GM12864 (cell line): ENCODE measurements at regions not wholly inside any gene's neighbourhood (a gene's known extent, or its start where the extent isn't known, plus 50 kb on each side); places are given as distances from the start of the nearest gene placed in this dataset.
"Not testable (repeated sequence)": the region's sequence is repeated elsewhere in the genome, so short reads cannot be mapped to it uniquely, and the experiment has no call there.

Experiments used
- DNase-seq: peaks from one replicate; pipeline ENCODE4 v3.0.0-alpha.2; 2011; ENCODE audit warnings: low read depth
- H3K4me3 ChIP-seq: 2 replicates; pipeline ENCODE4 v1.5.1; 2011; ENCODE audit warnings: mild to moderate bottlenecking, low read depth, low read length, control low read depth
- TF ChIP-seq, protein P1 (sequence below): IDR thresholded peaks from 2 replicates; pipeline ENCODE4 v1.5.1; 2011; ENCODE audit warnings: low read depth, mild to moderate bottlenecking, moderate library complexity, low read length, control low read depth, inconsistent platforms; ENCODE audit errors: missing control alignments

DNA sequence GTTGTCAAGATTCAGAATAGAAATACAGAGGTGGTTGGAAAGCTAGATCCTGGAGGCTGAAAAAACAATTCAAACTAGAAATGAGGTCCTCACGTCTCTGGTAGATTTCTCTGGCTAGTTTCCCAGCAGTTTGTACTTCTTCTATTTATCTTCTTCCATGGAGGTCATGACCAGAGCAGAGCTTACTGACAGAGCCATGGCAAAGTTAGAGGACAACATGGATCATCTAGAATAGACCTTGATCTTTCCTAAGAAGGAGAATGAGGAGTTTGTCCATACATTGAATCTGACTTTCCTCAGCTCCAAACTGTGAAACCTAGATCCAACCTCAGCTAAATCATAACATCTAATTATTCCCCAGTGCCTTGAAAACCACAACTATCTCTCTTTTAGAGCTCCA is 900.8 kb upstream of the GOT2 start:
- TF ChIP-seq, protein P1, sequence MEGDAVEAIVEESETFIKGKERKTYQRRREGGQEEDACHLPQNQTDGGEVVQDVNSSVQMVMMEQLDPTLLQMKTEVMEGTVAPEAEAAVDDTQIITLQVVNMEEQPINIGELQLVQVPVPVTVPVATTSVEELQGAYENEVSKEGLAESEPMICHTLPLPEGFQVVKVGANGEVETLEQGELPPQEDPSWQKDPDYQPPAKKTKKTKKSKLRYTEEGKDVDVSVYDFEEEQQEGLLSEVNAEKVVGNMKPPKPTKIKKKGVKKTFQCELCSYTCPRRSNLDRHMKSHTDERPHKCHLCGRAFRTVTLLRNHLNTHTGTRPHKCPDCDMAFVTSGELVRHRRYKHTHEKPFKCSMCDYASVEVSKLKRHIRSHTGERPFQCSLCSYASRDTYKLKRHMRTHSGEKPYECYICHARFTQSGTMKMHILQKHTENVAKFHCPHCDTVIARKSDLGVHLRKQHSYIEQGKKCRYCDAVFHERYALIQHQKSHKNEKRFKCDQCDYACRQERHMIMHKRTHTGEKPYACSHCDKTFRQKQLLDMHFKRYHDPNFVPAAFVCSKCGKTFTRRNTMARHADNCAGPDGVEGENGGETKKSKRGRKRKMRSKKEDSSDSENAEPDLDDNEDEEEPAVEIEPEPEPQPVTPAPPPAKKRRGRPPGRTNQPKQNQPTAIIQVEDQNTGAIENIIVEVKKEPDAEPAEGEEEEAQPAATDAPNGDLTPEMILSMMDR: no peak
- H3K4me3 ChIP-seq: no peak overlapping the region
- DNase-seq: no peak

DNA sequence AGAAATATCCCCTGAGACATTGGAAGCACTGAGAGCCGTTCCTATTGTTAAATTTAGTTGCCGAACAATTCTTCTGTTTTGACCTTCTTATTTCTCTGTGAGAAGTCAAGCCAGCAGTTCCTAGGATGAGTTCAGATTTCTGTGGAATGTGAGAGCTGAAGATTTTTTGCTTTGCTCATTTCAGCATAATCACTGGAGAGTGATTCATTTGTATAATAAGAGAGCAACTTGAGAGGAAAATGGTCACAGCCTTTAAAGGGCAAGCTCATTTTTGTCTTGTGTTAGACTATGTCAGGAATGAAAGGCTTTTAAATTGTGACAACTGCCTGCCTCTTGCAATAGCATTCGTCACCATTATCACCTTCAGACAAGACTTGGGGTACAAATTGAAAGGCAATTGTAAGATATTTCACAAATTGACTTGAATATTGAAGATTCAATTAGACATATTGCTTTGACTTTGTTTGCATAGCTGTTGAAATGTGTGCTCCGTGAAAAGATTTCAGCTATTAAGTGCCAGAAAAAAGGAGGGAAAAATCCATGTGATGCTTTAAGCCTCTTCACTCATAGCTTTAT is 900.0 kb upstream of the GOT2 start:
- DNase-seq: no peak
- TF ChIP-seq, protein P1: no peak

DNA sequence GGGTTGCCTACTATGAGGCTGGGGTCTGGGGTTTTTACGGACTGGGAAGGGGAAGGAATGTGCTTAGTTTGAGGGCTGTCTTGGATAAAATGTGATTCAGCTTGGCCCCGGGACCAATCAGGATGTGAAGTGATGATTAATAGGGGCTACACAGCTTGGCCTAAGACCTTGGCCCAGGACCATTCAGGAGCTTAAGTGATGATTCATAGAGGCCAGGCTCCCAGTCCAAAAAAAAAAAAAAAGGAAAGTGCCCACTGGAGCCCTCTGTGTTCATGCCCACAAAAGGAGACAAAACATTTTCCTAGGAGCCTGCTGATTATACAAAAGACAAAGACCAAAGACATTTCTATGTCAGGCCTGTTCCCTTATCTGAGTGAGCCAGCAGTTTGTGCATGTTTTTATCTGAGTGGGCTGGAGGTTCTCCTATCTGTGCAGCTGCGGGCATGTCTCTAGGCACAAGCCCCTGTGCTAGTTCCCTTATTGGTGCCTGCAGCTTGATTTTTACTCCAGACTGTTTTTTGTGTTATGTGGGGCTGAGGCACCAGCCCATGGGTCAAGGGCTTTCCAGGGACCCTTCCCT is 898.2 kb upstream of the GOT2 start:
- H3K4me3 ChIP-seq: no peak overlapping the region
- TF ChIP-seq, protein P1: no peak
- no peak for DNase-seq

More for the DNA sequence above, 900.0 kb upstream of the GOT2 start:
- H3K4me3 ChIP-seq: no peak overlapping the region

DNA sequence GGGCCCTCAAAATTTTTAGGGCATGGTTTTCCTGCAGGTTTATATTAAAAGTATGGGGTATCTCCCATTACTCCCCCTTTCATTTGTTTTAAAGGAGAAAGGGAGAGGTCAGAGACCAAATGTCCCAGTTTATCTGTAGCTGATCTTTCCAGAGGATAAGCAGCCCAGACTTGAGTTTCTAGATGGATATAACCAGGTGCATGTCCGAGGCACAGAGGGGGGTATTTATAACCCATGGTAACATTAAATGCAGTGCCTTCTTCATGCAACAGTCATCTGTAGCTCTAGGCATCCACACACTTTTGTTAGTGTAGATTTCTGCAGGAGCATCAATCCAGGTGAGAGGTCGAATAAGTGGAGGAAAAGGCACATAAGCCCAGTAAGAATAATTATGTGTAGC is 890.3 kb upstream of the GOT2 start:
- not testable (repeated sequence) for H3K4me3 ChIP-seq, DNase-seq

DNA sequence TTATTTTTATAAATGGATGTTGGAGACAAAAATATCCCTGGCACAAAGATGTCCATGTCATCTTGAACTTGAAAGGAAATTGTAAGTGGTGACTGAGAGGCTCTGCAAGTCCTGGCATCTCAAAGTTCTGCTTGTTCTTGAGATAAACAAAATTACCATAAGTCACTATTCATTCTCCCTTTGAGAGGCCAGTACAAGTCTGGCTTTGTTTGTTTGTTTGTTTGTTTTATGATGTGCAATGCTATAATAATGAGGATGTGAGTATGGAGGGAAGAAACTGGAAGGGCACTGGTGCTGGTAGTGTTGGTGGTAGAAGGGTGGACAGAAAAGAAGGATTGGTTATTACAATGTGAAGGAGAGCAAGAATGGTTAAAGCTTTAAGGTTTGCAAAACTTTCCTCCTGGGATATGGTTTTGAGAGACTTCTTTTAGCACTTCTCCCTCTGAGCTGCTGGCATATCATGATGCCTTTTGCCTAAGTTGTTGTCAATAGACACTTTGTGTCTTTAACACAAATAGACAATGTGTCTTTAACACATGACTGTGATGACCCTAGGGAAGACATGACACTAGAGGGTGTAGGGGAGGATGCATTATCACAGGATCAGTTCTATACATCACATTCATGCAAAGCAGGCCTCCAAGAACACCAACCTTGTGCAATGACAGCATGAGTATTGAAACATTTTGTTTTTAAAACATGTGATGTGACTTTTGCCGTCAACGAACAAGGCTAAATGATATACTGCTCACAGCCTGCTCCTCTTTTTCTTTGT is 880.5 kb upstream of the GOT2 start:
- DNase-seq: no peak
- TF ChIP-seq, protein P1: no peak
- H3K4me3 ChIP-seq: no peak overlapping the region

DNA sequence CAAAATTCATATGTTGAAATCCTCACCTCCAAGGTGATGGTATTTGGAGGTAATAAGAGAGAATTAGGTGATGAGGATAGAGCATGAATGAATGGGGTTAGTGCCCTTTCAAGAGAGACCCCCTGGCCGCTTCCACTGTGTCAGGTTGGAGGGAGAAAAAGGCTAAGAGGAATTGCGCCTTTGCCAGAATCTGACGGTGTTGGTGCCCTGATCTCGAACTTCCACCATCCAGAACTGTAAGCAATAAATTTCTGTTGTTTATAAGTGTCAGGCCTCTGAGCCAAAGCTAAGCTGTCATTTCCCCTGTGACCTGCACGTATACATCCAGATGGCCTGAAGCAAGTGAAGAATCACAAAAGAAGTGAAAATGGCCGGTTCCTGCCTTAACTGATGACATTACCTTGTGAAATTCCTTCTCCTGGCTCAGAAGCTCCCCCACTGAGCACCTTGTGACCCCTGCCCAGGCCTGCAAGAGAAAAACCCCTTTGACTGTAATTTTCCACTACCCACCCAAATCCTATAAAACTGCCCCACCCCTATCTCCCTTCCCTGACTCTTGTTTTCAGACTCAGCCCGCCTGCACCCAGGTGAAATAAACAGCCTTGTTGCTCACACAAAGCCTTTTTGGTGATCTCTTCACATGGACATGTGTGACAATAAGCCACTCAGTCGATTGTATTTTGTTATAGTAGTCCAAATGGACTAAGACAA is 878.9 kb upstream of the GOT2 start:
- not testable (repeated sequence) for H3K4me3 ChIP-seq, DNase-seq

DNA sequence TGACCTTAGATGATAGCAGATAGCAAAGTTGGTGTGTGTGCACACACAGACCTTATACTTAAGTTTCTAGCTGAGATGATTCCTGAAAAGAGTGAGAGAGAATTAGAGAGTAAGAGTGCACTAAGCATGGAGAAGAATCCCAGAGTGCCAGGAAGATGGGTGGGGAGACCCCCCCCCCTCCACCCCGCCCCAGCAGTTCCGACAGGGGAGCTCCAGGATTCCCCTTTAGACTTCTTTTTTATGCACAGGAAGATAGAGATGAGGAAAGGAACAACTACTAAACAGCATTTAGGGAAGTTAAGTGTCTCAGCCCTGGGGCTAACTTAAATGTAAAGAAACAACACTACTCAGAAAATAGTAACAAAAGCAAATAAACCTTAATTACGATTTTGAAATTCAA is 878.0 kb upstream of the GOT2 start:
- H3K4me3 ChIP-seq: no peak overlapping the region
- TF ChIP-seq, protein P1: no peak
- no peak for DNase-seq

DNA sequence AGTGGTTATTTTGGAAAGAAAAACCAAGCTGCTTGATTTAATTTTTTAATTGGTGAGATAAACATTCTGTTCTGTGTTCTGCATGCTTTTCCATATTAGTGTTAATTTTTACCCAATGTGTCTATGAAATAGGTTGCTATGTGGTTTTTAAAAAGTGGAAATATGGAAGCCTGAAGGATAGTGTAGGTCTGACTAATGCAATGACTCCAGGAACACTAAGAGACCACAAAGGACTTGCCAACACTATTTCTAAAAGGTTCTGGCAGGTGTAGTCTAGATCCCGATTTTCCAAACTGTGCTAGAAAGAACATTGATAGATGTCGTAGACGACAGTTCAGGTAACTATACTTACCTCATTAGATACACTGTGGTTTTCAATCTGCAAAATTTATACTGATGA is 877.4 kb upstream of the GOT2 start:
- TF ChIP-seq, protein P1: no peak
- H3K4me3 ChIP-seq: no peak overlapping the region
- no peak for DNase-seq
